Lower leg skin (tissue), 4 donors: ENCODE measurements at regions not wholly inside any gene's neighbourhood (a gene's known extent, or its start where the extent isn't known, plus 50 kb on each side); places are given as distances from the start of the nearest gene placed in this dataset.

Experiments
- DNase-seq, 2 donors: peaks; one replicate each; pipeline ENCODE4 v3.0.0-alpha.2; 2019; ENCODE audit warnings: low spot score in 2 of 2
- H3K4me3 ChIP-seq: fragments of 200-600 bp; sonication (generic); 2 replicates; pipeline ENCODE4 v1.5.1; 2017; ENCODE audit warnings: mild to moderate bottlenecking, low read depth; ENCODE audit not compliant: poor library complexity, severe bottlenecking
- POLR2A ChIP-seq, 2 donors: fragments of 450-650 bp; IDR thresholded peaks; one replicate each; pipeline ENCODE4 v1.6.1; 2016 to 2017; ENCODE audit warnings: antibody characterized with exemption in 2 of 2, mild to moderate bottlenecking in 1 of 2, moderate library complexity in 1 of 2
- WGBS, 2 donors: methylation state at CpG; one replicate each; pipeline ENCODE4 v1.1.5; 2018; 5-methylcytosine and 5-hydroxymethylcytosine counted together
- intact Hi-C: fragments of 100-400 bp; cut with DNase I; formaldehyde crosslinking; loops from one replicate; pipeline ENCODE4 v1.15.0; 2023; ENCODE audit warnings: low total_unique reads
- TF ChIP-seq, protein P1 (sequence below), 3 donors: fragments of 450-650 bp; IDR thresholded peaks; one replicate each; pipeline ENCODE4 v1.5.1; 2016; ENCODE audit warnings: antibody characterized with exemption in 3 of 3, mild to moderate bottlenecking in 3 of 3, moderate library complexity in 2 of 3

DNA sequence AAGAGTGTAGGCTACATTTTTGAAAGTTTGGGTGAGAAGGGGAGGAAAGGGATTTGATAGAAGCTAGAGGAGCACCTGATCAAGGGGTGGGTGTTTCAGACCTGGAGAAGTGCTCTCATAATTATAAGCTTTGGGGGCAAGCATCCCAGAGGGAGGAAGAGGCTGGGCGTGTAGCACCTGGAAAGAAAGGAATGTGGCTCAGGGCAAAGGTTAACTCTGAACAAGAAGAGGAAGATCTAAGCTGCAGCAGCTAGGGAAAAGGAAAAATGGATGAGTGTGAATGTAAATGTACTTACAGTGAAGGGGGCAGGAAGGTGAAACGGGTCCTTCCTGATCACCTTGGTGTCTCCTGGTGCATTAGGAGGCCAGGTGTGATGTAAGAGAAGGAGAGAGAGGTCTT, 49.8 kb upstream of the ANKRD55 start:
- intact Hi-C loops: no loop called here
- TF ChIP-seq POLR2A (IDR thresholded peaks at IDR 0.05): no peak
- TF ChIP-seq, protein P1, sequence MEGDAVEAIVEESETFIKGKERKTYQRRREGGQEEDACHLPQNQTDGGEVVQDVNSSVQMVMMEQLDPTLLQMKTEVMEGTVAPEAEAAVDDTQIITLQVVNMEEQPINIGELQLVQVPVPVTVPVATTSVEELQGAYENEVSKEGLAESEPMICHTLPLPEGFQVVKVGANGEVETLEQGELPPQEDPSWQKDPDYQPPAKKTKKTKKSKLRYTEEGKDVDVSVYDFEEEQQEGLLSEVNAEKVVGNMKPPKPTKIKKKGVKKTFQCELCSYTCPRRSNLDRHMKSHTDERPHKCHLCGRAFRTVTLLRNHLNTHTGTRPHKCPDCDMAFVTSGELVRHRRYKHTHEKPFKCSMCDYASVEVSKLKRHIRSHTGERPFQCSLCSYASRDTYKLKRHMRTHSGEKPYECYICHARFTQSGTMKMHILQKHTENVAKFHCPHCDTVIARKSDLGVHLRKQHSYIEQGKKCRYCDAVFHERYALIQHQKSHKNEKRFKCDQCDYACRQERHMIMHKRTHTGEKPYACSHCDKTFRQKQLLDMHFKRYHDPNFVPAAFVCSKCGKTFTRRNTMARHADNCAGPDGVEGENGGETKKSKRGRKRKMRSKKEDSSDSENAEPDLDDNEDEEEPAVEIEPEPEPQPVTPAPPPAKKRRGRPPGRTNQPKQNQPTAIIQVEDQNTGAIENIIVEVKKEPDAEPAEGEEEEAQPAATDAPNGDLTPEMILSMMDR (IDR thresholded peaks at IDR 0.05): no peak
- no peak for DNase-seq
- H3K4me3 ChIP-seq: no peak overlapping the region
- 80 to 90% methylated on average over 2 of the region's 2 CpGs for WGBS, 2 donors
